GM12865 (cell line): ENCODE measurements at regions not wholly inside any gene's neighbourhood (a gene's known extent, or its start where the extent isn't known, plus 50 kb on each side); places are given as distances from the start of the nearest gene placed in this dataset.

Experiments
- DNase-seq: peaks from one replicate; pipeline ENCODE4 v3.0.0; 2010; ENCODE audit warnings: low read depth
- H3K4me3 ChIP-seq: 2 replicates; pipeline ENCODE4 v1.5.1; 2011; ENCODE audit warnings: mild to moderate bottlenecking, low read depth, low read length, control low read depth
- TF ChIP-seq, protein P1 (sequence below): IDR thresholded peaks from 2 replicates; pipeline ENCODE4 v1.5.1; 2011; ENCODE audit warnings: low read length, control low read depth, low read depth, inconsistent platforms; ENCODE audit not compliant: insufficient read depth; ENCODE audit errors: missing control alignments

DNA sequence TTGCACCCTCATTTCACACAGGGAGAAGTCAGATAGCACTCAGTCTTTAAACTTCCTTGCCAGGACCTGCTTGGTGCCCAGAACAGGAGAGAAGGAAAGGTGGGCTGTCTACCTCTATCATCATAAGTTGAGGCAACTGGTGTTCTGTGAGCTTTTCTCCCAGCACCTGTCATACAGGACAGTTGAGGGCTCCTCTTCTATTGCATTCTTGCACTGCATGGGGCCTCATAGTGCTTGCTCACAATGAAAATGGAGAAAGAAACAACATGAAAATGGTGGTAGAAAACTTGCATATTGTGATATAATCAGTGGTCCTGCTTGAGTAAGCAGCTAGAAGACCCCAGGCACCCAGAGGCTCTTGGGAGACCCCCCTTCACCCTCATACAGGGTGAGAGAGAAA is 311.7 kb upstream of the GOLIM4 start:
- no peak overlapping the region for H3K4me3 ChIP-seq
- TF ChIP-seq, protein P1, sequence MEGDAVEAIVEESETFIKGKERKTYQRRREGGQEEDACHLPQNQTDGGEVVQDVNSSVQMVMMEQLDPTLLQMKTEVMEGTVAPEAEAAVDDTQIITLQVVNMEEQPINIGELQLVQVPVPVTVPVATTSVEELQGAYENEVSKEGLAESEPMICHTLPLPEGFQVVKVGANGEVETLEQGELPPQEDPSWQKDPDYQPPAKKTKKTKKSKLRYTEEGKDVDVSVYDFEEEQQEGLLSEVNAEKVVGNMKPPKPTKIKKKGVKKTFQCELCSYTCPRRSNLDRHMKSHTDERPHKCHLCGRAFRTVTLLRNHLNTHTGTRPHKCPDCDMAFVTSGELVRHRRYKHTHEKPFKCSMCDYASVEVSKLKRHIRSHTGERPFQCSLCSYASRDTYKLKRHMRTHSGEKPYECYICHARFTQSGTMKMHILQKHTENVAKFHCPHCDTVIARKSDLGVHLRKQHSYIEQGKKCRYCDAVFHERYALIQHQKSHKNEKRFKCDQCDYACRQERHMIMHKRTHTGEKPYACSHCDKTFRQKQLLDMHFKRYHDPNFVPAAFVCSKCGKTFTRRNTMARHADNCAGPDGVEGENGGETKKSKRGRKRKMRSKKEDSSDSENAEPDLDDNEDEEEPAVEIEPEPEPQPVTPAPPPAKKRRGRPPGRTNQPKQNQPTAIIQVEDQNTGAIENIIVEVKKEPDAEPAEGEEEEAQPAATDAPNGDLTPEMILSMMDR: no peak
- DNase-seq: no peak

DNA sequence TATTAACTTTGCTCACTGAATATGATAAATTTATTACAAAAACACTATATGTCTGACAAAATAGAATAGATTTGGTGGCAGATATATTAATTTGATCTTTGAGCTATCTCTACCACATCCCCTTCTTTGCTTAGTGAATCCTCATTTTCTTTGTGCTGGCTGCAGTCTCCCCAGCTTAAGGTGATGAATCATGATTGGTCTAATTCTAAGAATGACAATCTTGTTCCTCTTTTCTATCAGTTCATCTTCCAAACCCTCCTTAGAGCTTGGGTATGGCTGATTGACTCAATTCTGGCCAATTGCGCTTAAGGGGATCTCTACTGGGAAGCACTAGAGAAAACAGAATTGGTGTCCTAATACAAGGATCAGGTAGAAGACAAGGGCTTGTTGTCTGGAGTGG is 309.6 kb upstream of the GOLIM4 start:
- no peak for DNase-seq
- TF ChIP-seq, protein P1: no peak
- no peak overlapping the region for H3K4me3 ChIP-seq

DNA sequence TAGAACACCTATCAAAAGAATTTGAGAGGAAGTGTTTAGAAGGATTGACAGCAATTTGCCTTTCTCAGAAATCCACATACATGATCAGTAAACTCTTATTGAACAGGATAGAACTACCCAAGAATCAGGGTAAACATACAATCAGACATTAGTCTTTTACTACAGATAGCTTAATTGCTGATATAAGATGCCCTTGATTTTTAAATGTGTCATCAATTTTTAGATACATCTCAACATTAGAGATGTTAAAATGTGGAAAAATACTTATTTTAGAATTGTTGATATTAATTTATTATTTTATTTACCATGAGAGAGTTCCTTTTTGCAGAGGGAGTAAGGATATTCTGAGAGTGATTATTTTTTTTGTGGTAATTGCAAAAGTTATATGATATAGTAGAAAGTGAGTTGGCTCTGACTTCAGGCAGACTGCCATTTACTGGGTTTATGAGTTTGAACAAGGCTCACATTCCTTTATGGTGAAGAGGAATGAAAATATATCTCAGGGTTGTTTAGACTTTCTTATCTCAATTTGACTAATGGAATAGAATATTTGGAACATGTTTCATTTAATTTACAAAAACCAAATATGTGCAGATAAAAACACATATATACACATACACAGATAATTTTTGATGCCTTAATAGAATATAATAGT is 302.8 kb upstream of the GOLIM4 start:
- H3K4me3 ChIP-seq: no peak overlapping the region
- TF ChIP-seq, protein P1: no peak
- no peak for DNase-seq

DNA sequence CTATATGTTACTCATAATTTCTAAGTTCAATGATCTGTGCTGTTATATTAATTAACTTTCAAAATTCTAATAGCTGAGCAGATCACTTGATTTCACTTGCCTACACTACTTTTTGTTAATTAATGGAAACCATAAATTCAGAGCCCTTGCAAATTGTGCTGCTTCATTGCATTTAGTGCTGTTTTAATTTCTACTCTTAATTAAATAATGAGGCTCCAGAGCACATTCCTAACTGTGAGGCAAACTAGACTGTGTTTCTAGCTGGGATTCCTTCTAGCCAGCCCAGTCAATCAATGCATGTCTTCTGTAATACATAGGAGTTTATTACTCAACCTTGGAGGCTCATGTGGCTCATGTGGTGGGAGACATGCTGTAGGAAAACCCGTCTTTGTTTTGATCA is 301.1 kb upstream of the GOLIM4 start:
- DNase-seq: no peak
- TF ChIP-seq, protein P1: no peak
- H3K4me3 ChIP-seq: no peak overlapping the region

DNA sequence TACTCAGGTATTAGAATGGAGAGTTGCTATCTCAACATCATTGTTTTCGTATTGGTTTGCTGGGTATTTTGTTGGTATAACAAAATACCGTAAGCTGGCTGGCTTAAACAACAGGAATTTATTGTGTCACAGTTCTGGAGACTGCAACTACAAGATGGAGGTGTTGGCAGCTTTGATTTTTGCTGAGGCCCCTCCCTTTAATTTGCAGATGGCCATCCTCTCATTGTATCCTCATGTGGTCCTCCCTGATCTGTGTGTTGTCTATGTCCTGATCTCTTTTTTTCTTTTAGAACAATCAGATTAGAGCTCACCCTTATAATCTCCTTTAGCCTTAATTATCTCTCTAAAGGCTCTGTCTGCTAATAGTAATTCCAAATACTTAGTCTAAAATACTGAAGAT is 299.8 kb upstream of the GOLIM4 start:
- no peak for DNase-seq
- TF ChIP-seq, protein P1: no peak
- H3K4me3 ChIP-seq: no peak overlapping the region

DNA sequence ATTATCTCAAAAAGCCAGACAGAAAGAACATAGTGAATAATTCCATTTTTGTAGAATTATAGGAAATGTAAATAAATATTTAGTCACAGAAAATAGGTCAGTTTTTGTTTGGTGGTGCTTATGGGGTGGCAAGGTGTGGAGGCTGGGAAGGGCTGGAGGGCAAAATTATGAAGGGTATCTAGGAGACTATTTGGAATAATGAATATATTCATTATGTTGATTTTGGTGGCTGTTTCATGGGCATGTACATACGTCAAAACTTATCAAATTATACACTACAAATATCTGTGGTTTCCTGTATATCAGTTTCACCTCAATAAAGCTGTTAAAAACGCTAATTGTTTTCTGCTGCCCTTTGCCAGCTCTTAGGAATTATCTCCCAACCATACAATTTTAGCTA is 298.7 kb upstream of the GOLIM4 start:
- DNase-seq: no peak
- no peak overlapping the region for H3K4me3 ChIP-seq
- TF ChIP-seq, protein P1: no peak

DNA sequence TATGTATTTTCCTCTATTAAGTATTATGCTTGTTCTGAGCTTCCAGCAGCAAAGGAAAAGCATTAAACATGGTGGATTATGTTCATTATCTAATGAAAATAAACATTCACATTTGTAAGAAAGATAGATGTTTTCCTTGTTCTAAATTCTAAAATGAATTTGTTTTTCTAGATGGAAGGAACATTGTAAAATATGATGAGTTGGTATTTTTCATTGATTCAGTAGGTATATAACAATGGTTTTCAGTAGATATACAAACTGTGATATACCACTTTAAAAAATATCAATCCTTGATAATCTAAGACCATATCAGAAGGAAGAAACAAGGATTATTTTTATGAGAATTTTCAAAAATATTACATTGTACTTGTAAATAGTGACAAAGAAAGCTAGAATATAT is 290.6 kb upstream of the GOLIM4 start:
- no peak for DNase-seq
- H3K4me3 ChIP-seq: no peak overlapping the region
- TF ChIP-seq, protein P1: no peak
